DOHH2 (cell line): ENCODE measurements at regions not wholly inside any gene's neighbourhood (a gene's known extent, or its start where the extent isn't known, plus 50 kb on each side); places are given as distances from the start of the nearest gene placed in this dataset.

ENCODE experiments used
- EZH2phosphoT487 ChIP-seq: fragments of 200-600 bp; sonication (generic); IDR thresholded peaks from 2 replicates; pipeline ENCODE4 v1.6.1; 2017; ENCODE audit warnings: borderline replicate concordance, mild to moderate bottlenecking, antibody characterized with exemption, low read length, moderate library complexity, mixed read lengths
- TF ChIP-seq, protein P1 (sequence below): fragments of 200-600 bp; sonication (generic); IDR thresholded peaks from one replicate; pipeline ENCODE4 v1.5.1; 2014; ENCODE audit warnings: antibody characterized with exemption, mild to moderate bottlenecking, low read depth, low read length; ENCODE audit not compliant: poor library complexity, severe bottlenecking

DNA sequence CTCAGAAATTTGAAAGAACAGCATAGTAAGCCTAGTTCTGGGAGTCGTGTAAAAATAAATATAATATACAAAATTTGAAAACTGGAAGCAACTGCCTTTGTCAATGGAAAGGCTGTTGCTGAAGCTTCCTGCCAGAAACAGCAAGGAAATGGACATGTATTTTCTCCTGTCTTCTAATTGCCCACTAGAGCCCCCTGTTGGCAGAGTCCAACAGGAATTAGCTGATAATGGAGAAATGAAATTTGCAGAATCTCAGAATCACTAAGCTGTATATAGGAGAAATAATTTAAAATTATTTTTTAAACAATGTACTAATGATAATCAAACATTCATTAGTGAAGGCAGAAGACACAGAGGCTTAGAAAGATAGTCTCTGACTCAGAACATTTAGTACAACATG is 414.8 kb downstream of the SLC6A15 start:
- TF ChIP-seq, protein P1, sequence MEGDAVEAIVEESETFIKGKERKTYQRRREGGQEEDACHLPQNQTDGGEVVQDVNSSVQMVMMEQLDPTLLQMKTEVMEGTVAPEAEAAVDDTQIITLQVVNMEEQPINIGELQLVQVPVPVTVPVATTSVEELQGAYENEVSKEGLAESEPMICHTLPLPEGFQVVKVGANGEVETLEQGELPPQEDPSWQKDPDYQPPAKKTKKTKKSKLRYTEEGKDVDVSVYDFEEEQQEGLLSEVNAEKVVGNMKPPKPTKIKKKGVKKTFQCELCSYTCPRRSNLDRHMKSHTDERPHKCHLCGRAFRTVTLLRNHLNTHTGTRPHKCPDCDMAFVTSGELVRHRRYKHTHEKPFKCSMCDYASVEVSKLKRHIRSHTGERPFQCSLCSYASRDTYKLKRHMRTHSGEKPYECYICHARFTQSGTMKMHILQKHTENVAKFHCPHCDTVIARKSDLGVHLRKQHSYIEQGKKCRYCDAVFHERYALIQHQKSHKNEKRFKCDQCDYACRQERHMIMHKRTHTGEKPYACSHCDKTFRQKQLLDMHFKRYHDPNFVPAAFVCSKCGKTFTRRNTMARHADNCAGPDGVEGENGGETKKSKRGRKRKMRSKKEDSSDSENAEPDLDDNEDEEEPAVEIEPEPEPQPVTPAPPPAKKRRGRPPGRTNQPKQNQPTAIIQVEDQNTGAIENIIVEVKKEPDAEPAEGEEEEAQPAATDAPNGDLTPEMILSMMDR, result peak; percentile 46
- no peak for TF ChIP-seq EZH2phosphoT487
